H9 (cell line): ENCODE measurements at regions not wholly inside any gene's neighbourhood (a gene's known extent, or its start where the extent isn't known, plus 50 kb on each side); places are given as distances from the start of the nearest gene placed in this dataset.

Experiments
- DNase-seq: peaks from one replicate; pipeline ENCODE4 v3.0.0-alpha.2; 2017
- H2AFZ ChIP-seq: one replicate; pipeline ENCODE4 v1.6.1; 2013; ENCODE audit warnings: mild to moderate bottlenecking, low read length, control low read depth, moderate library complexity
- H2AK5ac ChIP-seq: 2 replicates; pipeline ENCODE4 v1.6.1; 2013; ENCODE audit warnings: low read length, control low read depth, mixed read lengths; ENCODE audit not compliant: insufficient read length
- H2BK120ac ChIP-seq: one replicate; pipeline ENCODE4 v1.6.1; 2013; ENCODE audit warnings: low read depth, mild to moderate bottlenecking, low read length, control low read depth, inconsistent platforms; ENCODE audit not compliant: poor library complexity, severe bottlenecking
- H2BK12ac ChIP-seq: 2 replicates; pipeline ENCODE4 v1.6.1; 2013; ENCODE audit warnings: low read length, control low read depth, mixed read lengths, low read depth; ENCODE audit not compliant: insufficient read length
- H2BK15ac ChIP-seq: 2 replicates; pipeline ENCODE4 v1.6.1; 2013; ENCODE audit warnings: low read depth, low read length, control low read depth
- H2BK20ac ChIP-seq: one replicate; pipeline ENCODE4 v1.6.1; 2013; ENCODE audit warnings: low read depth, mild to moderate bottlenecking, low read length, control low read depth, inconsistent platforms; ENCODE audit not compliant: poor library complexity, severe bottlenecking
- H2BK5ac ChIP-seq: 2 replicates; pipeline ENCODE4 v1.6.1; 2013; ENCODE audit warnings: low read length, control low read depth, mixed read lengths; ENCODE audit not compliant: insufficient read length
- H3K14ac ChIP-seq: 2 replicates; pipeline ENCODE4 v1.6.1; 2013; ENCODE audit warnings: low read length, control low read depth; ENCODE audit not compliant: insufficient read depth
- H3K18ac ChIP-seq: 2 replicates; pipeline ENCODE4 v1.6.1; 2013; ENCODE audit warnings: low read depth, mild to moderate bottlenecking, mixed read lengths, low read length, control low read depth; ENCODE audit not compliant: insufficient read length
- H3K23ac ChIP-seq: 2 replicates; pipeline ENCODE4 v1.6.1; 2013; ENCODE audit warnings: low read length, control low read depth, mixed read lengths, low read depth; ENCODE audit not compliant: insufficient read length
- H3K23me2 ChIP-seq: 2 replicates; pipeline ENCODE4 v1.6.1; 2013; ENCODE audit warnings: low read depth, mild to moderate bottlenecking, mixed read lengths, low read length, control low read depth; ENCODE audit not compliant: insufficient read length, poor library complexity, severe bottlenecking
- H3K27ac ChIP-seq: 2 replicates; pipeline ENCODE4 v1.5.1; 2013; ENCODE audit warnings: low read length, control low read depth, mixed read lengths, low read depth; ENCODE audit not compliant: insufficient read length
- H3K27me3 ChIP-seq: 2 replicates; pipeline ENCODE4 v1.6.1; 2013; ENCODE audit warnings: low read length, control low read depth, inconsistent platforms; ENCODE audit not compliant: insufficient read depth
- H3K4ac ChIP-seq: 2 replicates; pipeline ENCODE4 v1.6.1; 2013; ENCODE audit warnings: low read depth, mild to moderate bottlenecking, control low read depth, inconsistent platforms, low read length, moderate library complexity
- H3K4me1 ChIP-seq: 2 replicates; pipeline ENCODE4 v1.6.1; 2013; ENCODE audit warnings: low read length, control low read depth, inconsistent platforms; ENCODE audit not compliant: insufficient read depth
- H3K4me2 ChIP-seq: 2 replicates; pipeline ENCODE4 v1.6.1; 2013; ENCODE audit warnings: low read length, control low read depth, mixed read lengths; ENCODE audit not compliant: insufficient read length, insufficient read depth
- H3K56ac ChIP-seq: 2 replicates; pipeline ENCODE4 v1.6.1; 2013; ENCODE audit warnings: low read depth, mild to moderate bottlenecking, mixed read lengths, low read length, control low read depth; ENCODE audit not compliant: insufficient read length
- H3K79me1 ChIP-seq: 2 replicates; pipeline ENCODE4 v1.6.1; 2013; ENCODE audit warnings: low read depth, mild to moderate bottlenecking, moderate library complexity, low read length, control low read depth, inconsistent platforms; ENCODE audit not compliant: insufficient read depth, poor library complexity, severe bottlenecking
- H3K79me2 ChIP-seq: 2 replicates; pipeline ENCODE4 v1.6.1; 2013; ENCODE audit warnings: low read length, control low read depth, inconsistent platforms; ENCODE audit not compliant: insufficient read depth
- H3K9ac ChIP-seq: 2 replicates; pipeline ENCODE4 v1.6.1; 2013; ENCODE audit warnings: low read length, control low read depth, mixed read lengths; ENCODE audit not compliant: insufficient read length; ENCODE audit errors: extremely low read depth
- H3K9me3 ChIP-seq: one replicate; pipeline ENCODE4 v1.6.1; 2013; ENCODE audit warnings: low read depth, low read length, inconsistent platforms; ENCODE audit not compliant: control insufficient read depth
- H3T11ph ChIP-seq: one replicate; pipeline ENCODE4 v1.6.1; 2013; ENCODE audit warnings: mild to moderate bottlenecking, low read length, control low read depth, inconsistent platforms
- H4K20me1 ChIP-seq: one replicate; pipeline ENCODE4 v1.6.1; 2013; ENCODE audit not compliant: control insufficient read depth, insufficient read length, insufficient read depth
- H4K5ac ChIP-seq: 2 replicates; pipeline ENCODE4 v1.6.1; 2013; ENCODE audit warnings: low read depth, mild to moderate bottlenecking, mixed read lengths, low read length, control low read depth; ENCODE audit not compliant: insufficient read length
- H4K8ac ChIP-seq: replicated peaks from 2 replicates; pipeline ENCODE4 v1.6.1; 2013; ENCODE audit warnings: low read length, control low read depth, mixed read lengths, low read depth; ENCODE audit not compliant: insufficient read length
- H4K91ac ChIP-seq: 2 replicates; pipeline ENCODE4 v1.6.1; 2013; ENCODE audit warnings: low read depth, mild to moderate bottlenecking, moderate library complexity, mixed read lengths, low read length, control low read depth; ENCODE audit not compliant: insufficient read length
- H3K27ac Mint-ChIP-seq, 3 experiments: 2 replicates in 2 of 3; 3 replicates in 1 of 3; pipeline ENCODE4 v1.8.0; 2020 to 2021; ENCODE audit warnings: mixed read lengths in 3 of 3, mild to moderate bottlenecking in 1 of 3, moderate library complexity in 1 of 3
- H3K27me3 Mint-ChIP-seq: 2 replicates; pipeline ENCODE4 v1.8.0; 2021; ENCODE audit warnings: low read depth, mild to moderate bottlenecking, moderate library complexity, mixed read lengths
- H3K36me3 Mint-ChIP-seq, 3 experiments: 2 replicates in 2 of 3; 3 replicates in 1 of 3; pipeline ENCODE4 v1.8.0; 2020 to 2021; ENCODE audit warnings: low read depth in 3 of 3, mixed read lengths in 3 of 3; ENCODE audit not compliant: insufficient read depth in 1 of 3
- H3K4me1 Mint-ChIP-seq, 2 experiments: 2 replicates each; pipeline ENCODE4 v1.8.0; 2020; ENCODE audit warnings: mixed read lengths in 2 of 2
- H3K4me3 Mint-ChIP-seq, 2 experiments: 2 replicates in 1 of 2; 3 replicates in 1 of 2; pipeline ENCODE4 v1.8.0; 2020 to 2021; ENCODE audit warnings: mild to moderate bottlenecking in 2 of 2, mixed read lengths in 2 of 2, moderate library complexity in 1 of 2
- H3K9me3 Mint-ChIP-seq, 2 experiments: 2 replicates in 1 of 2; 3 replicates in 1 of 2; pipeline ENCODE4 v1.8.0; 2020; ENCODE audit warnings: mild to moderate bottlenecking in 2 of 2, mixed read lengths in 2 of 2, moderate library complexity in 1 of 2
- TF ChIP-seq, protein P1 (sequence below): fragments of 200-600 bp; sonication (generic); conservative IDR thresholded peaks from 3 replicates; pipeline ENCODE4 v1.8.0; 2021; ENCODE audit warnings: antibody characterized with exemption, mild to moderate bottlenecking

DNA sequence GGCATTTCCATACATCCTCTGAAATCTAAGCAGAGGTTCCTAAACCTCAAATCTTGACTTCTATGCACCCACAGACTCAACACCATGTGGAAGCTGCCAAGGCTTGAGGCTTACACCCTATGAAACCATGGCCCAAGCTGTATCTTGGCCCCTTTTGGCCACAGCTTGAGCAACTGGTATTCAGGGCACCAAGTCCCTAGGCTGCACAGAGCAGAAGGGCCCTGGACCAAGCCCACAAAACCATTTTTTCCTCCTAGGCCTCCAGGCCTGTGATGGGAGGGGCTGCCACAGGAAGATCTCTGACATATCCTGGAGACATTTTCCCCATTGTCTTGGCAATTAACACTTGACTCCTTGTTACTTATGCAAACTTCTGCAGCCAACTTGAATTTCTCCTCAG lies 54.4 kb upstream of the IL12A start:
- Histone ChIP-seq H2BK120ac (no peak overlapping the region), H3K23ac (no peak overlapping the region), H3K4ac (no peak overlapping the region), H3K4me2 (no peak overlapping the region), H3K79me1 (no peaks in the 10 kb centered on the region), H3K27me3 (no peaks in the 10 kb centered on the region), H3T11ph (no peak overlapping the region), H2BK20ac (no peak overlapping the region), H3K56ac (no peak overlapping the region), H2AFZ (no peak overlapping the region), H3K23me2 (no peaks in the 10 kb centered on the region), H3K27ac (no peak overlapping the region), H4K20me1 (no peaks in the 10 kb centered on the region), H4K5ac (no peak overlapping the region), H3K79me2 (no peaks in the 10 kb centered on the region), H3K9ac (no peak overlapping the region), H2BK12ac (no peak overlapping the region), H2AK5ac (no peak overlapping the region), H4K8ac (no peak overlapping the region), H3K18ac (no peak overlapping the region), H3K4me1 (no peaks in the 10 kb centered on the region), H3K9me3 (peaks cover 10% of the 10 kb centered on the region), H2BK15ac (no peak overlapping the region), H4K91ac (no peak overlapping the region), H3K14ac (no peak overlapping the region), H2BK5ac (no peak overlapping the region)
- no peak overlapping the region for H3K4me3 Mint-ChIP-seq
- H3K4me1 Mint-ChIP-seq, result peaks cover 0 to 5% of the 10 kb centered on the region in 2 experiments; a peak in 2 of 4 replicates
- peaks cover 1% of the 10 kb centered on the region; the same call in 1 of the 2 replicates for H3K27me3 Mint-ChIP-seq
- TF ChIP-seq, protein P1, sequence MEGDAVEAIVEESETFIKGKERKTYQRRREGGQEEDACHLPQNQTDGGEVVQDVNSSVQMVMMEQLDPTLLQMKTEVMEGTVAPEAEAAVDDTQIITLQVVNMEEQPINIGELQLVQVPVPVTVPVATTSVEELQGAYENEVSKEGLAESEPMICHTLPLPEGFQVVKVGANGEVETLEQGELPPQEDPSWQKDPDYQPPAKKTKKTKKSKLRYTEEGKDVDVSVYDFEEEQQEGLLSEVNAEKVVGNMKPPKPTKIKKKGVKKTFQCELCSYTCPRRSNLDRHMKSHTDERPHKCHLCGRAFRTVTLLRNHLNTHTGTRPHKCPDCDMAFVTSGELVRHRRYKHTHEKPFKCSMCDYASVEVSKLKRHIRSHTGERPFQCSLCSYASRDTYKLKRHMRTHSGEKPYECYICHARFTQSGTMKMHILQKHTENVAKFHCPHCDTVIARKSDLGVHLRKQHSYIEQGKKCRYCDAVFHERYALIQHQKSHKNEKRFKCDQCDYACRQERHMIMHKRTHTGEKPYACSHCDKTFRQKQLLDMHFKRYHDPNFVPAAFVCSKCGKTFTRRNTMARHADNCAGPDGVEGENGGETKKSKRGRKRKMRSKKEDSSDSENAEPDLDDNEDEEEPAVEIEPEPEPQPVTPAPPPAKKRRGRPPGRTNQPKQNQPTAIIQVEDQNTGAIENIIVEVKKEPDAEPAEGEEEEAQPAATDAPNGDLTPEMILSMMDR, result no peak
- peaks cover 16 to 24% (median 18%) of the 10 kb centered on the region in 3 experiments for H3K36me3 Mint-ChIP-seq
- H3K27ac Mint-ChIP-seq, result no peak overlapping the region
- H3K9me3 Mint-ChIP-seq, result peaks cover 25 to 33% of the 10 kb centered on the region in 2 experiments
- DNase-seq, result no peak
